Hepatocyte (in vitro differentiated cells): ENCODE measurements at regions not wholly inside any gene's neighbourhood (a gene's known extent, or its start where the extent isn't known, plus 50 kb on each side); places are given as distances from the start of the nearest gene placed in this dataset.

Experiments used
- DNase-seq: peaks from one replicate; pipeline ENCODE4 v3.0.0-alpha.2; 2016; ENCODE audit warnings: low spot score
- H2AFZ ChIP-seq: fragments of 200-600 bp; sonication (generic); 2 replicates; pipeline ENCODE4 v1.6.0; 2016; ENCODE audit warnings: antibody characterized with exemption, mild to moderate bottlenecking
- H3K27ac ChIP-seq: fragments of 200-600 bp; sonication (generic); 2 replicates; pipeline ENCODE4 v1.5.1; 2016; ENCODE audit warnings: mild to moderate bottlenecking
- H3K27me3 ChIP-seq: fragments of 200-600 bp; sonication (generic); 2 replicates; pipeline ENCODE4 v1.6.1; 2016
- H3K36me3 ChIP-seq: fragments of 200-600 bp; sonication (generic); replicated peaks from 2 replicates; pipeline ENCODE4 v1.5.1; 2016; ENCODE audit warnings: low read depth; ENCODE audit not compliant: insufficient read depth
- H3K4me1 ChIP-seq: fragments of 200-600 bp; sonication (generic); 2 replicates; pipeline ENCODE4 v1.5.1; 2016; ENCODE audit warnings: mild to moderate bottlenecking, moderate library complexity; ENCODE audit not compliant: insufficient read depth
- H3K4me2 ChIP-seq: fragments of 200-600 bp; sonication (generic); 2 replicates; pipeline ENCODE4 v1.6.0; 2016
- H3K4me3 ChIP-seq: fragments of 200-600 bp; sonication (generic); 2 replicates; pipeline ENCODE4 v1.5.1; 2016; ENCODE audit warnings: mild to moderate bottlenecking
- H3K79me2 ChIP-seq: fragments of 200-600 bp; sonication (generic); 2 replicates; pipeline ENCODE4 v1.6.0; 2017; ENCODE audit warnings: mild to moderate bottlenecking
- H3K9me2 ChIP-seq: fragments of 200-600 bp; sonication (generic); replicated peaks from 2 replicates; pipeline ENCODE4 v1.6.0; 2017; ENCODE audit warnings: mild to moderate bottlenecking; ENCODE audit not compliant: insufficient read depth
- H3K9me3 ChIP-seq: fragments of 200-600 bp; sonication (generic); 2 replicates; pipeline ENCODE4 v1.5.1; 2016; ENCODE audit warnings: low read depth, mild to moderate bottlenecking
- H4K20me1 ChIP-seq: fragments of 200-600 bp; sonication (generic); 2 replicates; pipeline ENCODE4 v1.6.0; 2016; ENCODE audit warnings: mild to moderate bottlenecking; ENCODE audit not compliant: insufficient read depth, poor library complexity, severe bottlenecking
- CTCF ChIP-seq: fragments of 200-600 bp; sonication (generic); IDR thresholded peaks from 2 replicates; pipeline ENCODE4 v1.5.1; 2016; ENCODE audit warnings: antibody characterized with exemption, mild to moderate bottlenecking; ENCODE audit not compliant: poor library complexity
- EZH2 ChIP-seq: fragments of 200-600 bp; sonication (generic); IDR thresholded peaks from 2 replicates; pipeline ENCODE4 v1.6.1; 2016; ENCODE audit warnings: antibody characterized with exemption, mild to moderate bottlenecking, borderline replicate concordance
- EZH2phosphoT487 ChIP-seq: fragments of 200-600 bp; sonication (generic); IDR thresholded peaks from one replicate; pipeline ENCODE4 v1.6.1; 2018; ENCODE audit warnings: antibody characterized with exemption, mild to moderate bottlenecking, low read depth, moderate library complexity; ENCODE audit not compliant: unreplicated experiment, severe bottlenecking
- WGBS: methylation state at CpG from one replicate; pipeline ENCODE4 v1.1.6; 2016; ENCODE audit warnings: low lambda C conversion rate; ENCODE audit errors: missing lambda C conversion rate; 5-methylcytosine and 5-hydroxymethylcytosine counted together

GRCh38 chr21:25464275-25464674, 143.0 kb downstream of the MRPL39 start:
- no peak for TF ChIP-seq CTCF
- TF ChIP-seq EZH2phosphoT487, result no peak
- no peak for TF ChIP-seq EZH2
- Histone ChIP-seq H2AFZ (no peak overlapping the region), H3K79me2 (no peaks in the 10 kb centered on the region), H3K4me1 (no peaks in the 10 kb centered on the region), H3K9me3 (no peaks in the 10 kb centered on the region), H3K36me3 (no peaks in the 10 kb centered on the region), H3K9me2 (no peaks in the 10 kb centered on the region), H3K27me3 (no peaks in the 10 kb centered on the region), H4K20me1 (no peaks in the 10 kb centered on the region), H3K27ac (no peak overlapping the region), H3K4me2 (no peak overlapping the region), H3K4me3 (no peak overlapping the region)
- 53% methylated on average over 2 of the region's 2 CpGs for WGBS
- DNase-seq, result no peak

DNA sequence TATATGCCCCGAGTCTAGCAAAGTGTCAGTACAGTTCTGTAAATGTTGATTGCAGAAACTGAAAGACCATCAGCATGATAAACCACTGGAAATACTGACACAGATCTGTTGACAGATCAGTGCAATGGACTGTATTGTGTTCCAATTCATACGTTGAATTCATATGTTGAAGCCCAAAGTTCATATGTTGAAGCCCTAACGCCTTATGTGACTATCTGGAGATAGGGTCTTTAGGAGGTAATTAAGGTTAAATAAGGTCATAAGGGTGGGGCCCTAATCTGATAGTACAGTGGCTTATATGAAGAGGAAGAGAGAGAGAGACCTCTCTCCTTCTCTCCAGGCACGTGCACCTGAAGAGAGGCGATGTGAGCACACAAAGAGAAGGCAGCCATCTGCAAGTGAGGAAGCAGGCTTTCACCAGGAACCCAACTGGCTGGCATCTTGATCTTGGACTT, 144.7 kb downstream of the MRPL39 start:
- no peak overlapping the region for H3K4me3 ChIP-seq
- no peaks in the 10 kb centered on the region for H3K9me3 ChIP-seq
- no peak overlapping the region for H3K27ac ChIP-seq
- 72% methylated on average over 5 of the region's 5 CpGs for WGBS
- TF ChIP-seq EZH2phosphoT487, result no peak
- no peak overlapping the region for H3K4me2 ChIP-seq
- no peak overlapping the region for H2AFZ ChIP-seq
- H3K9me2 ChIP-seq, result no peaks in the 10 kb centered on the region
- no peaks in the 10 kb centered on the region for H3K27me3 ChIP-seq
- no peak for DNase-seq
- no peaks in the 10 kb centered on the region for H3K36me3 ChIP-seq
- H3K79me2 ChIP-seq, result no peaks in the 10 kb centered on the region
- H3K4me1 ChIP-seq, result no peaks in the 10 kb centered on the region
- no peaks in the 10 kb centered on the region for H4K20me1 ChIP-seq

- H3K27me3 ChIP-seq, result no peaks in the 10 kb centered on the region
- H3K9me2 ChIP-seq, result no peaks in the 10 kb centered on the region
- no peaks in the 10 kb centered on the region for H3K36me3 ChIP-seq
- no peak overlapping the region for H2AFZ ChIP-seq
- H3K79me2 ChIP-seq, result no peaks in the 10 kb centered on the region
- no peak overlapping the region for H3K4me2 ChIP-seq
- H3K4me3 ChIP-seq, result no peak overlapping the region
- TF ChIP-seq EZH2phosphoT487, result no peak
- TF ChIP-seq CTCF, result no peak
- no peak for TF ChIP-seq EZH2
- no peaks in the 10 kb centered on the region for H3K9me3 ChIP-seq
- DNase-seq, result no peak
- H4K20me1 ChIP-seq, result no peaks in the 10 kb centered on the region
- 78% methylated on average over 1 of the region's 1 CpG for whole genome bisulfite sequencing
- no peak overlapping the region for H3K27ac ChIP-seq
- no peaks in the 10 kb centered on the region for H3K4me1 ChIP-seq
These were observed 145.6 kb downstream of the MRPL39 start for GRCh38 chr21:25461725-25462124.

DNA sequence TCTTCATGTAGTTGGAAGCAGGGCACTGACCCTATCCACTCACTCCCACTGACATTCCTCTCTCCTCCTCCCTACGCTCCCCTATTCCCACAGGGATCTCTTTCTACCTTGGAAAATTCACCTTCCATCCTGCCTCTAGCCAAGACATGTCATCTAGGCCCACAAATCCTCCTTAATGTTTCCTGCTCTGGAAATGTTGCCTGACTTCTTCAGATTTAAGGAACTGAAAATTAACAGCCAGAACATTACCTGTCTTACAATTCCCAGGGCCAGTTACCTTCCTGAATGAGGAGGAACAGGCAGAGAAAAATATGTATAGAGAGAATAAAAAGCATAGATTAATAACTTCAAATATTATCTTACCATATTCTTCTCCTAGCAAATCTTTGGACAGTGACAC, 147.3 kb downstream of the MRPL39 start:
- Histone ChIP-seq H3K4me2 (no peak overlapping the region), H2AFZ (no peak overlapping the region), H3K36me3 (no peaks in the 10 kb centered on the region), H3K4me3 (no peak overlapping the region), H3K9me3 (no peaks in the 10 kb centered on the region), H3K27ac (no peak overlapping the region), H3K9me2 (no peaks in the 10 kb centered on the region), H3K27me3 (no peaks in the 10 kb centered on the region), H3K79me2 (no peaks in the 10 kb centered on the region), H4K20me1 (no peaks in the 10 kb centered on the region), H3K4me1 (no peaks in the 10 kb centered on the region)
- DNase-seq, result no peak
- WGBS, result 95% methylated on average over 1 of the region's 1 CpG
- TF ChIP-seq EZH2phosphoT487 (no peak), CTCF (no peak), EZH2 (no peak)
